RCC 7860 (cell line): ENCODE measurements at regions not wholly inside any gene's neighbourhood (a gene's known extent, or its start where the extent isn't known, plus 50 kb on each side); places are given as distances from the start of the nearest gene placed in this dataset.
"Not testable (repeated sequence)": the region's sequence is repeated elsewhere in the genome, so short reads cannot be mapped to it uniquely, and the experiment has no call there.

Experiments
- DNase-seq: peaks from one replicate; pipeline ENCODE4 v3.0.0-alpha.2; 2015; ENCODE audit warnings: low spot score
- FAIRE-seq: peaks from 2 replicates; lab custom pipeline; 2012; peaks lifted over from hg19 to GRCh38; lab: Jason Lieb, UNC

DNA sequence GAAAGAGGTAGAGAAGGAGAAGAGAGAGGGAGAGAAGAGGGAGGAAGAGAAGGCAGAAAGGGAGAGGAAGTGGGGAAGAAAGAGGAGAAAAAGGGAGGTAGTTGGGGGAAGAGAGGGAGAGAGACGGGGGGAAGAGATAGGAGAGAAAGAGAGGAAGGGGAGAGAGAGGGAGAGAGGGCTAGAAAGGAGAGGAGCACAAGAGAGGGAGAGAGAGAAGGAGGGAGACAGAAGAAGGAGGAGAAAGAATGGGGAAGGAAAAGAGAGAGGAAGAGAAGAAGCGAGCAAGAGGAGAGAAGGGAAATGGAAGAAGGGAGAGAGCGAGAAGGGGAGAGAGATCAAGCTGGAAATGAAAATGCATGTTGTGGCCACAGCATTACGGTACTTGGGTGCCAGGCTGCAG, 1368.4 kb upstream of the TMEM132C start:
- no peak for FAIRE-seq
- no peak for DNase-seq

DNA sequence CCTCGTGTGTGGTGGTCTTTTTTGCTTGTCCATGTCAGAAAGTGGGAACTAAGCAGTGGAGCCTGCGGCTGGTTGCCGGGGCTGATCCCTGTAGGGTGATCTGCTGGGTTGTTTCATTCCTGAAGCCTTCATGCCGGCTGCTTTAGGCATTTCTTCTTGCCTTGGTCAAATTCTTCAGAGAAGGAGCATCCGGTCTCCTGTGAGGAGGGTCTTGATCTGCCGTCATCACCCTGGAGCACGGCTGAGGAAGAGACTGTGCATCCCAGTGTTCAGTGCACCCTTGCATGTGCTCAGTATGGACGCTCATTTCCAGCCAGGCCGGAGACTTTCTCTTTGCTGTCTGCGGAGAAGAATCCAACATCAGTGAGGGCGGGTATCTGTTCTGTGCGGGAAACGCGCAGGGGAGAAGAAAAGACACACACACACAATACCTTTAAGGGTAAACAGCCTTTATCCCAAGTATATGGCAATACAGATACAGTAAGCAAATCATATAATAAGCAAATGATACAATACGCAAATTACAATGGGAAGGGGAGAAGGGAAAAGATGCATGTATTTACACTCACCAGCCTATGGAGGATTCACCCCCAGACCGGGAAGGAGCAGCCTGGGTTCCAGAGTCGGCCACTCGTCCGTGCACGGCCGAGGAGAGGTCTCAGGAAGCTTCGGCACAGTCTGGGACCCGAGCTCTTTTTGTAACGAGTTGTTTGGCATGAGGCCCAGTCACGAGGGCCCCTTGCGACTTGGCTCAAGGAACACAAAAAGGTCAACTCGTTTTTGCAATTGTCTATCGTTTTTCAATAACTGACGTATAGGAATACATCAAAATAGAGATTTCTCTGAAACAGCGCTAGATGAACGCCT, 1366.8 kb upstream of the TMEM132C start:
- DNase-seq (no peak), FAIRE-seq (no peak)

- FAIRE-seq (no peak), DNase-seq (no peak)
These were observed 1363.7 kb upstream of the TMEM132C start for GRCh38 chr12:126903027-126903876.

GRCh38 chr12:126905752-126906151, 1361.2 kb upstream of the TMEM132C start:
- DNase-seq (no peak), FAIRE-seq (no peak)

- DNase-seq (no peak), FAIRE-seq (no peak)
These were observed 1358.8 kb upstream of the TMEM132C start for GRCh38 chr12:126907900-126908764.

GRCh38 chr12:126908765-126909142, 1358.2 kb upstream of the TMEM132C start:
- no peak for DNase-seq
- FAIRE-seq, result no peak

DNA sequence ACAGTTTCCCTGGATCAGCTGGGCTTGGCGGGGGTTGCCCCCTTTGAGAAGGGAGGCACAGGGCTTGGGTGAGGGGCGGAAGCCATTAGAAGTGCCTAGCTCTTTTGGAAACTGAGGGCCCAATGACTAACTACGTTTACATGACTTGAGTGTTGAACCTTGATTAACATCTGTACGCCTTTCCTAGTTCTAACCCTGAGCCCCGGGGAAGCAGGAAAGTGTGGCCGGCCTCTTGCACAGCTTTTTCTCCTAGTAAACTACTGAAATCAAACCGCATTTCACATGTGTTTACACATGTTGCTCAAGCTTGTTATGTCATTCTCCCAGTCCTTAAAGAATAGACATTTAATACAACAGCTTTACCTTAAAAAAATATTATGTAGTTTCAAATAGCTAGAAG, 1356.4 kb upstream of the TMEM132C start:
- DNase-seq (no peak), FAIRE-seq (no peak)

- DNase-seq (no peak), FAIRE-seq (no peak)
These were observed 1354.9 kb upstream of the TMEM132C start for GRCh38 chr12:126912111-126912510.

- no peak for DNase-seq
These were observed 1352.7 kb upstream of the TMEM132C start for GRCh38 chr12:126914170-126914793.

GRCh38 chr12:126915309-126915708, 1351.7 kb upstream of the TMEM132C start:
- FAIRE-seq, result no peak

More at GRCh38 chr12:126914170-126914793, 1352.7 kb upstream of the TMEM132C start:
- FAIRE-seq, result no peak

DNA sequence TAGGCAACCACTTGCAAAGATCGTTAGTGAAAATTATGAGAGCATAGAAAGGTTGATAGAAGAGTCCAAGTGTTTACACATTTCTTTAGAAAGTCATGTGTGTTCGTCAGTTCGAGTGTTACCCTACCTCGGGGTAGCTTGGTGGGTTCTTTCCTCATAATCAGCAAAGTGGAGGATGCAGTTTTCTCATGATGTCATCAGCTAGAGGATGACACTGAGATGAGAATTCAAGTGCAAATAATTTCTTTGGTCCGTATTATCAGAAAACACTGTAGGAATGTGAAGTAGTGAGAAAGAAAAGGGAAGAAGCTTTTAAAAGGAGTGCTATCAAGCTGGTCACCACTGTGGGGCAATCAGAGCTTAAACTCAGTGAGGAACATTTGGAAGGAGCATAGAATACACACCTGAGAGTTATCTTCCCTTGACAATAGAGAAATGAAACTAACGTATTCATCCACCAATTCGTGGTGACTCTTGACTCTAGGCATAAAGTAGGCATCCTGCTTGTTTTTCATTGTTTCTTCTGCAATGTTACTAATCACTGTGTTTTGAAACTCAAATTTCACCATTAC, 1340.9 kb upstream of the TMEM132C start:
- DNase-seq (no peak), FAIRE-seq (no peak)

More at GRCh38 chr12:126915309-126915708, 1351.7 kb upstream of the TMEM132C start:
- DNase-seq, result no peak

GRCh38 chr12:126930234-126930633, 1336.7 kb upstream of the TMEM132C start:
- FAIRE-seq (no peak), DNase-seq (no peak)

- DNase-seq (no peak), FAIRE-seq (no peak)
These were observed 1334.8 kb upstream of the TMEM132C start for GRCh38 chr12:126932156-126932555.

- FAIRE-seq (no peak), DNase-seq (no peak)
These were observed 1331.5 kb upstream of the TMEM132C start for GRCh38 chr12:126935435-126935834.

GRCh38 chr12:126936181-126936851, 1330.7 kb upstream of the TMEM132C start:
- FAIRE-seq (no peak), DNase-seq (peak; percentile 42)

GRCh38 chr12:126937431-126937830, 1329.5 kb upstream of the TMEM132C start:
- FAIRE-seq (no peak), DNase-seq (no peak)

- no peak for FAIRE-seq
- no peak for DNase-seq
These were observed 1322.3 kb upstream of the TMEM132C start for GRCh38 chr12:126944684-126945083.

GRCh38 chr12:126946958-126947357, 1320.0 kb upstream of the TMEM132C start:
- not testable (repeated sequence) for FAIRE-seq, DNase-seq

GRCh38 chr12:126949558-126949957, 1317.4 kb upstream of the TMEM132C start:
- DNase-seq, result no peak
- FAIRE-seq, result no peak
